ENCODE measurements at regions not wholly inside any gene's neighbourhood (a gene's known extent, or its start where the extent isn't known, plus 50 kb on each side); places are given as distances from the start of the nearest gene placed in this dataset.

DNA sequence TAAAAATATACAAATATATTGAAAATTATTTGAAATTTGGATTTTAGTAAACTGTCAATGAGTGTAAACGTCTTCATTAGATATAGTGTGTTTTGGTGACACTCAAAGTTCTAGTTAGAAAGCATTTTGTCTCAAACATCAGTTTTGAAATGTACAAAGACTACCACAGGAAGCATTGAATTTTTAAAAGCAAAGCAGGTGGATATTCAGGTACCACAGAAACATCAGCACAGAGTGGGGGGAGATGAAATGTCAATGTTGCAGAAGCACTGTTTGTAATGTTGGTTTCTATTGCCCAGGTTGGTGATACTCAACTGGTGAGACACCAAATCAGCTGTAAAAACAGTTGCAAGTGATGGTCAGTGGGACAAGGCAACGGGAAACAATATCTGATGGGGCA, 136.5 kb upstream of the ITGA4 start:
- TF ChIP-seq EP300 (IDR thresholded peaks at IDR 0.05; ENCODE audit: low read depth): no peak
- no peak for TF ChIP-seq POLR2A (IDR thresholded peaks at IDR 0.05)
